ENCODE measurements at regions not wholly inside any gene's neighbourhood (a gene's known extent, or its start where the extent isn't known, plus 50 kb on each side); places are given as distances from the start of the nearest gene placed in this dataset.

DNA sequence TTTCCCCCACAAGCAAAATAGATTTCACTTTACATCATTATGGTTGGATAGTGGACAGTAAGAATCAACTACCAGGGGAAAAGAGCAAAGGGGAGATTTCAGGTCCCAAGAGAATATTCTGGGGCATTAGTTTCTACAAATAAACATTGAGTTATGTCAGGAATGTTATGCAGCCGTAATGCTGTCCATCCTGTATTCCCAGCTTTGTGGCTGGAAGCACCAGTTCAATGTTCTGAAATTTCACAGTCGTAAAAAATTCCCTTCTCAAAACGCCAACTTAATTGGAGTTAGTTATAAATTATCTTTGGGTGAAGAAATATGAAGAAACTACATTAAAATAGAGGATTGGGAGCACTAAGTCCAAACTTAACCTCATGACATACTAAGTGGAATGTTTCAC lies 141.5 kb upstream of the FIGN start:
- ChIA-PET POLR2A (no interaction called here), CTCF (no interaction called here)
- H3K27ac Mint-ChIP-seq (ENCODE audit: unreplicated experiment): peak overlapping the region; percentile 12
- no TSS peak for BruUV-seq (replicated peaks)
- H3K9me3 ChIP-seq: no peaks in the 10 kb centered on the region
- no peaks in the 10 kb centered on the region for H3K27me3 ChIP-seq (replicated peaks; ENCODE audit: control insufficient read depth, insufficient read depth, low read length)
- H3K4me3 ChIP-seq (ENCODE audit: low read depth, low read length): no peak overlapping the region
- DNase-seq: peak; percentile 52 to 62
- intact Hi-C loops (cut with micrococcal nuclease; ENCODE audit: unreplicated experiment): loop anchor here (1.0 to 10.0 kb wide), 3 partner anchors 27 to 213 kb away; no protein-coding TSS in a partner anchor
- H3K36me3 ChIP-seq (ENCODE audit: control insufficient read depth, insufficient read depth, low read length): no peaks in the 10 kb centered on the region
- H3K4me1 Mint-ChIP-seq (ENCODE audit: low read depth, unreplicated experiment): peaks cover 15% of the 10 kb centered on the region
- peaks cover 21% of the 10 kb centered on the region for H3K4me1 ChIP-seq
- no peak for TF ChIP-seq CTCF (IDR thresholded peaks at IDR 0.05; ENCODE audit: insufficient read depth in 1 of 2, low read depth in 1 of 2, low read length in 1 of 2, severe bottlenecking in 1 of 2, unreplicated experiment in 1 of 2)
- no peak overlapping the region for H3K4me3 Mint-ChIP-seq (ENCODE audit: unreplicated experiment)
- H3K36me3 Mint-ChIP-seq (ENCODE audit: insufficient read depth, unreplicated experiment): no peaks in the 10 kb centered on the region
- H3K27me3 Mint-ChIP-seq (ENCODE audit: insufficient read depth, unreplicated experiment): no peaks in the 10 kb centered on the region
- H3K9me3 Mint-ChIP-seq (ENCODE audit: unreplicated experiment): peaks cover 15% of the 10 kb centered on the region

DNA sequence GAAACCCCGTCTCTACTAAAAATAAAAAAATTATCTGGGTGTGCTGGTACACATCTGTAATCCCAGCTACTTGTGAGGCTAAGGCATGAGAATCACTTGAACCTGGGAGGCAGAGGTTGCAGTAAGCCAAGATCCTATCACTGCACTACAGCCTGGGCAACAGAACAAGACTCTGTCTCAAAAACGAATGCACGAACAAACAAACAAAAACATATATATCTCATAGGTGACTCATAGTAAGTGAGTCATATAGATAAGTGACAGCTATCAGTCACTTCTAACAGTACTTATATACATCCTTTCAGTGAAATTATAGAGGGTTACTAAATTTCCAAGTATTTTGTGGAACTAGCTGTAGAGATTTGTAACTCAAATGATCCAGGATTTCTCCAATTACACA lies 127.3 kb upstream of the FIGN start:
- POLR2A ChIA-PET: no interaction called here

GRCh38 chr2:163859951-163860350 lies 124.1 kb upstream of the FIGN start:
- POLR2A ChIA-PET: no interaction called here
- Histone ChIP-seq H3K4me1 (peaks cover 8% of the 10 kb centered on the region; the same call in 1 of the 2 replicates), H3K9me3 (no peaks in the 10 kb centered on the region), H3K36me3 (ENCODE audit: control insufficient read depth, insufficient read depth, low read length) (no peaks in the 10 kb centered on the region), H3K27me3 (replicated peaks; ENCODE audit: control insufficient read depth, insufficient read depth, low read length) (no peaks in the 10 kb centered on the region), H3K4me3 (ENCODE audit: low read depth, low read length) (no peak overlapping the region)
- CTCF ChIA-PET: no interaction called here
- Mint-ChIP-seq H3K27me3 (ENCODE audit: insufficient read depth, unreplicated experiment) (no peaks in the 10 kb centered on the region), H3K36me3 (ENCODE audit: insufficient read depth, unreplicated experiment) (no peaks in the 10 kb centered on the region), H3K4me3 (ENCODE audit: unreplicated experiment) (no peak overlapping the region), H3K27ac (ENCODE audit: unreplicated experiment) (no peak overlapping the region), H3K4me1 (ENCODE audit: low read depth, unreplicated experiment) (peaks cover 6% of the 10 kb centered on the region), H3K9me3 (ENCODE audit: unreplicated experiment) (no peaks in the 10 kb centered on the region)
- TF ChIP-seq CTCF (IDR thresholded peaks at IDR 0.05; ENCODE audit: insufficient read depth in 1 of 2, low read depth in 1 of 2, low read length in 1 of 2, severe bottlenecking in 1 of 2, unreplicated experiment in 1 of 2): no peak
- intact Hi-C loops (cut with micrococcal nuclease; ENCODE audit: unreplicated experiment): no loop called here
- no peak for DNase-seq
- BruUV-seq (replicated peaks): no TSS peak

More for the DNA sequence above, 127.3 kb upstream of the FIGN start:
- intact Hi-C loops (cut with micrococcal nuclease; ENCODE audit: unreplicated experiment): no loop called here
- CTCF ChIA-PET: no interaction called here
- Mint-ChIP-seq H3K27me3 (ENCODE audit: insufficient read depth, unreplicated experiment) (no peaks in the 10 kb centered on the region), H3K4me1 (ENCODE audit: low read depth, unreplicated experiment) (no peaks in the 10 kb centered on the region), H3K4me3 (ENCODE audit: unreplicated experiment) (no peak overlapping the region), H3K36me3 (ENCODE audit: insufficient read depth, unreplicated experiment) (no peaks in the 10 kb centered on the region), H3K9me3 (ENCODE audit: unreplicated experiment) (peaks cover 14% of the 10 kb centered on the region), H3K27ac (ENCODE audit: unreplicated experiment) (no peak overlapping the region)
- TF ChIP-seq CTCF (IDR thresholded peaks at IDR 0.05; ENCODE audit: insufficient read depth in 1 of 2, low read depth in 1 of 2, low read length in 1 of 2, severe bottlenecking in 1 of 2, unreplicated experiment in 1 of 2): no peak
- no peaks in the 10 kb centered on the region for H3K9me3 ChIP-seq
- H3K36me3 ChIP-seq (ENCODE audit: control insufficient read depth, insufficient read depth, low read length): no peaks in the 10 kb centered on the region
- H3K27me3 ChIP-seq (replicated peaks; ENCODE audit: control insufficient read depth, insufficient read depth, low read length): no peaks in the 10 kb centered on the region
- no peak overlapping the region for H3K4me3 ChIP-seq (ENCODE audit: low read depth, low read length)
- no peak for DNase-seq
- no TSS peak for BruUV-seq (replicated peaks)
- H3K4me1 ChIP-seq: no peaks in the 10 kb centered on the region

Data from Caco-2 (cell line).